ENCODE measurements at regions not wholly inside any gene's neighbourhood (a gene's known extent, or its start where the extent isn't known, plus 50 kb on each side); places are given as distances from the start of the nearest gene placed in this dataset.
"Not testable (repeated sequence)": the region's sequence is repeated elsewhere in the genome, so short reads cannot be mapped to it uniquely, and the experiment has no call there.

DNA sequence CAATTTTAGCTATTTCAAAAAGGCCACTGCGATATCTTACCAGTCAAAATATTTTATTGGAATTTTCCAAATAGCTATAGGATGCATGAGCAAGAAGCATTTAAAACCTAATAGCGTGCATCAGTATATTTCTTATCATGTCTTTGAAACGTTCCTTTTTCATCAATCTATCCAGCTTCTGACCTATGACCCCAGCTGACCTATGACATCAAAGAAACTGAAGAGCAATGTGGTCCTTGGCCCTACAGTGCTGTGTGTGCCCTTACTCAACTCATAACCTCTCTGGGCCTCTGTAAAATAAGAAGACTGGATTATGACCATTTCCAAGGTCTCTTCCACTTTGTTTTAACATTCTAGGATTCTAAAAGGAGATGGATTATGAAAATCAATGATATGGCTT lies 118.2 kb downstream of the ZNF22 start:
- intact Hi-C loops (cut with micrococcal nuclease), result no loop called here
- no peak overlapping the region for H3K27ac ChIP-seq (replicated peaks)
- H3K36me3 ChIP-seq, result no peaks in the 10 kb centered on the region
- TF ChIP-seq, protein P1, sequence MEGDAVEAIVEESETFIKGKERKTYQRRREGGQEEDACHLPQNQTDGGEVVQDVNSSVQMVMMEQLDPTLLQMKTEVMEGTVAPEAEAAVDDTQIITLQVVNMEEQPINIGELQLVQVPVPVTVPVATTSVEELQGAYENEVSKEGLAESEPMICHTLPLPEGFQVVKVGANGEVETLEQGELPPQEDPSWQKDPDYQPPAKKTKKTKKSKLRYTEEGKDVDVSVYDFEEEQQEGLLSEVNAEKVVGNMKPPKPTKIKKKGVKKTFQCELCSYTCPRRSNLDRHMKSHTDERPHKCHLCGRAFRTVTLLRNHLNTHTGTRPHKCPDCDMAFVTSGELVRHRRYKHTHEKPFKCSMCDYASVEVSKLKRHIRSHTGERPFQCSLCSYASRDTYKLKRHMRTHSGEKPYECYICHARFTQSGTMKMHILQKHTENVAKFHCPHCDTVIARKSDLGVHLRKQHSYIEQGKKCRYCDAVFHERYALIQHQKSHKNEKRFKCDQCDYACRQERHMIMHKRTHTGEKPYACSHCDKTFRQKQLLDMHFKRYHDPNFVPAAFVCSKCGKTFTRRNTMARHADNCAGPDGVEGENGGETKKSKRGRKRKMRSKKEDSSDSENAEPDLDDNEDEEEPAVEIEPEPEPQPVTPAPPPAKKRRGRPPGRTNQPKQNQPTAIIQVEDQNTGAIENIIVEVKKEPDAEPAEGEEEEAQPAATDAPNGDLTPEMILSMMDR (IDR thresholded peaks at IDR 0.05; ENCODE audit: borderline replicate concordance), result no peak
- H3K27me3 ChIP-seq (ENCODE audit: low read depth), result peaks cover 13% of the 10 kb centered on the region
- no peaks in the 10 kb centered on the region for H3K4me1 ChIP-seq
- H3K9me3 ChIP-seq (replicated peaks), result no peaks in the 10 kb centered on the region
- no peak for DNase-seq
- H3K4me3 ChIP-seq, result no peak overlapping the region

DNA sequence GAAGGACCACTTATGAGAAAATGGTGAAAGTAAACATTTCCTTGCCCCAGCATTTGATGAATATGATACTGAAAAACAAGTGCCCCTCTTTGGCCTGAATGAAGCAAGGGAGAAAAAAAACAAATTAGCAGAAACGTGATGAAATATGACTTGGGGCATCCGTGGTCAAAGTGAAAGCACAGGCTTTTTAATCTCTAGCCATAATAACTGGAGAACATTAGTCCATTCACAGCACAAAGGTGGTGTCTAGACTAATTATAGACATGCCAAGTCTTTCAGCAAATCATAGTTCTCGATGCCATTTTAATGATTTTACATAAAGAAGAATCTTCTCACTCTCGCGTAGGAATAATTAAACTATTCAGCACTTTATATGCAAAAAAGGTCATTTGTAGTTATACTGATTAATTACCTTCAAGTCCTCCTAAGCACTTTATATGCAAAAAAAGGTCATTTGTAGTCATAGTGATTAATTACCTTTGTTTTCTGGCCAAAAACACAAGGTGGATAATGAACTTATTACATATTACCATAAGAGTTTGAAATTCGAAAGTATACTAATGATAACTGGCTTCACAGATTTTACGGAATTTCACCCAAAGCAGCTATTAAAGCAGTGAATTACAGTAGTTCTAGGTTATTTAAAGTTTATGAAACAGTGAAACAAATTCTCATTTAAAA lies 121.6 kb downstream of the ZNF22 start:
- H3K9me3 ChIP-seq (replicated peaks); H3K27ac ChIP-seq (replicated peaks); H3K4me3 ChIP-seq; DNase-seq; H3K36me3 ChIP-seq; H3K4me1 ChIP-seq; intact Hi-C loops (cut with micrococcal nuclease): not testable (repeated sequence)
- H3K27me3 ChIP-seq (ENCODE audit: low read depth), result peaks cover 11% of the 10 kb centered on the region

GRCh38 chr10:45135443-45136198 lies 134.9 kb downstream of the ZNF22 start:
- TF ChIP-seq, protein P1 (IDR thresholded peaks at IDR 0.05; ENCODE audit: borderline replicate concordance), result no peak
- no peaks in the 10 kb centered on the region for H3K36me3 ChIP-seq
- intact Hi-C loops (cut with micrococcal nuclease), result no loop called here
- H3K9me3 ChIP-seq (replicated peaks), result no peaks in the 10 kb centered on the region
- no peak overlapping the region for H3K4me3 ChIP-seq
- H3K27me3 ChIP-seq (ENCODE audit: low read depth), result no peaks in the 10 kb centered on the region
- no peaks in the 10 kb centered on the region for H3K4me1 ChIP-seq
- H3K27ac ChIP-seq (replicated peaks), result no peak overlapping the region
- no peak for DNase-seq

GRCh38 chr10:45136256-45136655 lies 135.5 kb downstream of the ZNF22 start:
- no peaks in the 10 kb centered on the region for H3K9me3 ChIP-seq (replicated peaks)
- no peaks in the 10 kb centered on the region for H3K36me3 ChIP-seq
- H3K4me1 ChIP-seq, result no peaks in the 10 kb centered on the region
- intact Hi-C loops (cut with micrococcal nuclease), result no loop called here
- peak overlapping the region; percentile 8 for H3K4me3 ChIP-seq
- H3K27ac ChIP-seq (replicated peaks), result no peak overlapping the region
- TF ChIP-seq, protein P1 (IDR thresholded peaks at IDR 0.05; ENCODE audit: borderline replicate concordance), result no peak
- DNase-seq, result no peak
- no peaks in the 10 kb centered on the region for H3K27me3 ChIP-seq (ENCODE audit: low read depth)

GRCh38 chr10:45144326-45145070 lies 143.8 kb downstream of the ZNF22 start:
- intact Hi-C loops (cut with micrococcal nuclease), result no loop called here
- H3K9me3 ChIP-seq (replicated peaks), result no peaks in the 10 kb centered on the region

DNA sequence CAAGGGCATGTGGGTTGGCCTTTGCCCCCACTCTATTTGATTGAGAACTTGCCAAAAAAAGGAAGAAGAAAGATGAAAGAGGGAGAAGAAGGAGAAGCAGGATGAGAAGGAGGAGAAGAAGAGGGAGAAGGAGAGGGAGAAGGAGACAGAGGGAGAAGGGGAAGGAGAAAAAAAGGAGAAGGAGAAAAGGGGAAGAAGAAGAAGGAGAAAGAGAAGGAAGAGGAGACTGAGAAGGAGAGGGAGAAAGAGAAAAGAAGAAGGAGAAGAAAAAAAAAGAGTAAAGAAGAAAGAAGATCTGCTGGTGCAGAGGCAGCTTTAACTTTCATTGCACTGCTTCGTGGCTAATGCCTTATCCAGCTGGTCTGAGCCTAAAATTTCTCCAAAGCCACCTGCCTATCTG lies 144.4 kb downstream of the ZNF22 start:
- H3K27me3 ChIP-seq (ENCODE audit: low read depth); DNase-seq; intact Hi-C loops (cut with micrococcal nuclease); H3K27ac ChIP-seq (replicated peaks); H3K4me1 ChIP-seq; H3K9me3 ChIP-seq (replicated peaks); H3K36me3 ChIP-seq; H3K4me3 ChIP-seq: not testable (repeated sequence)

More at GRCh38 chr10:45144326-45145070, 143.8 kb downstream of the ZNF22 start:
- TF ChIP-seq, protein P1 (IDR thresholded peaks at IDR 0.05; ENCODE audit: borderline replicate concordance), result no peak
- Histone ChIP-seq H3K4me1 (no peaks in the 10 kb centered on the region), H3K36me3 (no peaks in the 10 kb centered on the region), H3K27me3 (ENCODE audit: low read depth) (peaks cover 6% of the 10 kb centered on the region), H3K27ac (replicated peaks) (no peak overlapping the region), H3K4me3 (no peak overlapping the region)
- DNase-seq, result no peak

All from left ventricle myocardium inferior (tissue), 1 donor.